DND-41 (cell line): ENCODE measurements at regions not wholly inside any gene's neighbourhood (a gene's known extent, or its start where the extent isn't known, plus 50 kb on each side); places are given as distances from the start of the nearest gene placed in this dataset.

ENCODE experiments used
- ATAC-seq: fragments of 200-7000 bp; cut with Tn5 transposase; 3 replicates; pipeline ENCODE4 v1.9.1; 2021; ENCODE audit warnings: low read depth; ENCODE audit not compliant: insufficient read depth
- DNase-seq: peaks from one replicate; pipeline ENCODE4 v3.0.0-alpha.2; 2020
- H2AFZ ChIP-seq: 2 replicates; pipeline ENCODE4 v1.6.0; 2012; ENCODE audit warnings: low read depth, low read length
- H3K27ac ChIP-seq: 2 replicates; pipeline ENCODE4 v1.5.1; 2012; ENCODE audit warnings: low read length, inconsistent platforms
- H3K27me3 ChIP-seq: fragments of 200-600 bp; sonication (generic); 2 replicates; pipeline ENCODE4 v1.6.0; 2012; ENCODE audit warnings: low read length, mild to moderate bottlenecking, inconsistent platforms; ENCODE audit not compliant: insufficient read depth, poor library complexity
- H3K36me3 ChIP-seq: 2 replicates; pipeline ENCODE4 v1.5.1; 2012; ENCODE audit warnings: low read length, inconsistent platforms; ENCODE audit not compliant: insufficient read depth
- H3K4me1 ChIP-seq: 2 replicates; pipeline ENCODE4 v1.5.1; 2012; ENCODE audit warnings: mild to moderate bottlenecking, low read length; ENCODE audit not compliant: insufficient read depth
- H3K4me2 ChIP-seq: 2 replicates; pipeline ENCODE4 v1.6.0; 2012; ENCODE audit warnings: mild to moderate bottlenecking, moderate library complexity, low read length, inconsistent platforms; ENCODE audit not compliant: insufficient read depth
- H3K4me3 ChIP-seq, 2 experiments: fragments of 200-600 bp in 1 of 2; shearing (Covaris generic) in 1 of 2; 2 replicates each; pipeline ENCODE4 v1.5.1; 2012 to 2016; ENCODE audit warnings: inconsistent platforms in 2 of 2, low read length in 2 of 2, mild to moderate bottlenecking in 2 of 2, low read depth in 1 of 2, moderate library complexity in 1 of 2
- H3K79me2 ChIP-seq: 2 replicates; pipeline ENCODE4 v1.6.0; 2012; ENCODE audit warnings: low read length, inconsistent platforms; ENCODE audit not compliant: insufficient read depth
- H3K9ac ChIP-seq: 2 replicates; pipeline ENCODE4 v1.6.0; 2012; ENCODE audit warnings: low read depth, mild to moderate bottlenecking, inconsistent platforms, low read length, moderate library complexity
- H3K9me3 ChIP-seq: 2 replicates; pipeline ENCODE4 v1.5.1; 2012; ENCODE audit warnings: low read length, moderate library complexity, mild to moderate bottlenecking, inconsistent platforms; ENCODE audit not compliant: insufficient read depth, severe bottlenecking
- H4K20me1 ChIP-seq: 2 replicates; pipeline ENCODE4 v1.6.0; 2012; ENCODE audit warnings: low read length; ENCODE audit not compliant: insufficient read depth
- CTCF ChIP-seq: IDR thresholded peaks from 2 replicates; pipeline ENCODE4 v1.5.1; 2012; ENCODE audit warnings: borderline replicate concordance, low read length, moderate library complexity, mild to moderate bottlenecking; ENCODE audit not compliant: poor library complexity, severe bottlenecking; ENCODE audit errors: extremely low read depth
- EZH2 ChIP-seq: IDR thresholded peaks from 3 replicates; pipeline ENCODE4 v1.6.1; 2012; ENCODE audit warnings: borderline replicate concordance, low read depth, mild to moderate bottlenecking, moderate library complexity, low read length, inconsistent platforms; ENCODE audit not compliant: severe bottlenecking

- Histone ChIP-seq H3K36me3 (no peaks in the 10 kb centered on the region), H3K27ac (no peak overlapping the region), H3K4me3 (no peak overlapping the region), H2AFZ (no peak overlapping the region), H3K79me2 (no peaks in the 10 kb centered on the region), H3K9ac (no peak overlapping the region), H3K4me1 (no peaks in the 10 kb centered on the region), H3K9me3 (no peaks in the 10 kb centered on the region), H4K20me1 (no peaks in the 10 kb centered on the region), H3K27me3 (no peaks in the 10 kb centered on the region), H3K4me2 (no peak overlapping the region)
- ATAC-seq (no peak), DNase-seq (no peak)
- no peak for TF ChIP-seq CTCF
- no peak for TF ChIP-seq EZH2
Measured at GRCh38 chr11:37704791-37705190, 1106.8 kb upstream of the RAG2 start.

- H3K27me3 ChIP-seq: no peaks in the 10 kb centered on the region
- H3K79me2 ChIP-seq: no peaks in the 10 kb centered on the region
- DNase-seq: no peak
- peaks cover 7% of the 10 kb centered on the region for H3K9me3 ChIP-seq
- H2AFZ ChIP-seq: no peak overlapping the region
- H4K20me1 ChIP-seq: no peaks in the 10 kb centered on the region
- no peak overlapping the region for H3K4me3 ChIP-seq
- no peak overlapping the region for H3K4me2 ChIP-seq
- H3K36me3 ChIP-seq: no peaks in the 10 kb centered on the region
- H3K9ac ChIP-seq: no peak overlapping the region
- ATAC-seq: no peak
- no peaks in the 10 kb centered on the region for H3K4me1 ChIP-seq
- TF ChIP-seq EZH2 (no peak), CTCF (no peak)
- no peak overlapping the region for H3K27ac ChIP-seq
Measured at GRCh38 chr11:37699644-37700043, 1101.6 kb upstream of the RAG2 start.

GRCh38 chr11:37695283-37695682 is 1097.2 kb upstream of the RAG2 start:
- TF ChIP-seq EZH2 (no peak), CTCF (no peak)
- Histone ChIP-seq H3K4me1 (no peaks in the 10 kb centered on the region), H3K9me3 (peaks cover 7% of the 10 kb centered on the region), H3K9ac (no peak overlapping the region), H2AFZ (no peak overlapping the region), H3K4me2 (no peak overlapping the region), H3K79me2 (no peaks in the 10 kb centered on the region), H3K27me3 (no peaks in the 10 kb centered on the region), H3K36me3 (no peaks in the 10 kb centered on the region), H3K4me3 (no peak overlapping the region), H3K27ac (no peak overlapping the region), H4K20me1 (no peaks in the 10 kb centered on the region)
- ATAC-seq: no peak
- no peak for DNase-seq

GRCh38 chr11:37689951-37690350 is 1091.9 kb upstream of the RAG2 start:
- H2AFZ ChIP-seq: no peak overlapping the region

More at GRCh38 chr11:37689951-37690350, 1091.9 kb upstream of the RAG2 start:
- Histone ChIP-seq H3K79me2 (no peaks in the 10 kb centered on the region), H3K4me1 (no peaks in the 10 kb centered on the region), H3K9ac (no peak overlapping the region), H3K27me3 (no peaks in the 10 kb centered on the region), H3K4me2 (no peak overlapping the region), H4K20me1 (no peaks in the 10 kb centered on the region), H3K4me3 (no peak overlapping the region), H3K27ac (no peak overlapping the region), H3K36me3 (no peaks in the 10 kb centered on the region), H3K9me3 (peaks cover 2% of the 10 kb centered on the region)
- TF ChIP-seq EZH2 (no peak), CTCF (no peak)
- DNase-seq (no peak), ATAC-seq (no peak)
